GM08714 (cell line): ENCODE measurements at regions not wholly inside any gene's neighbourhood (a gene's known extent, or its start where the extent isn't known, plus 50 kb on each side); places are given as distances from the start of the nearest gene placed in this dataset.
"Not testable (repeated sequence)": the region's sequence is repeated elsewhere in the genome, so short reads cannot be mapped to it uniquely, and the experiment has no call there.

ENCODE experiments used
- H3K4me3 ChIP-seq: fragments of 200-500 bp; sonication (Bioruptor generic); 2 replicates; pipeline ENCODE4 v1.5.1; 2014; ENCODE audit warnings: mild to moderate bottlenecking, low read length, inconsistent platforms
- ZNF274 ChIP-seq: IDR thresholded peaks from 2 replicates; pipeline ENCODE4 v1.6.1; 2012; ENCODE audit warnings: mild to moderate bottlenecking, low read depth, low read length

DNA sequence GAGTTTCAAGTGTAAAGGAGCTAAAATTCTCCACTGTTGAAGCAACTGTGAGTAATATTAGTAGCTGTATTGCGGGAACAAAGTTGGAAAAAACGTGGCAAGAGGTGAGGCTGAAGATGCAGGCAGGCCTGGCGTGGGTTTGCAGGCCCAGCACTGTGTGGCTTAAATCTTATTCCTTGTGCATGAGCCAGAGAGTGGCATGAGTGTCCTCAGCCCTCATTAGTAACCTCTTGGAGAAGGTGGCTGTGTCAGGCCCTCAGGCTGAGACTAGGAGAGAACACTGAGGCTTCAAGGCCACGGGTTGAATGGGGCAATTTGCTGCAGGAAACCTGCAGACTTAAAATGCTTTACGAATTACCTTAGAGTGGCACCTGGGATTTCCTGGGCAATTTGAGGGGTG is 372.7 kb upstream of the CITED2 start:
- no peak for TF ChIP-seq ZNF274

GRCh38 chr6:139744891-139745290 is 370.4 kb upstream of the CITED2 start:
- no peak overlapping the region for H3K4me3 ChIP-seq
- TF ChIP-seq ZNF274 = no peak

More for the DNA sequence above, 372.7 kb upstream of the CITED2 start:
- no peak overlapping the region for H3K4me3 ChIP-seq

GRCh38 chr6:139743664-139744437 is 369.4 kb upstream of the CITED2 start:
- no peak overlapping the region for H3K4me3 ChIP-seq
- no peak for TF ChIP-seq ZNF274

DNA sequence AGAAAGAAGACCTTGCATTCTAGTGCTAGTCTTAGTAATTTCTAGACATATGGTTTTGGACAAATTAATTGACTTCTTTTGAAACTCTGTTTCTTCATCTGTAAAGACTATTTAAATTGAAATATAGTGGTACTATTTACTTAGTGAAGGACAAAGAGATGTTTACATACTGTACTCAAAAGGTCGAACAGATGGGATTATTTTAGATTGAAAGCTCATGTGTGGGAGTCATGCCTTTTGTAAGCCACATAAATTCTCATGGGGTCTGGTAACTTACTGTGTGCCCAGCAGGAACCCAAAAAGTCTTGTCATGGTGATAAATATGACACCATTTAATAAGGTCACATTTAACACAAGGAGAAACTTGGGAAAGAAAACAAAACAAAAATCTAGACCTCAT is 368.2 kb upstream of the CITED2 start:
- TF ChIP-seq ZNF274 = no peak
- no peak overlapping the region for H3K4me3 ChIP-seq

GRCh38 chr6:139738801-139739455 is 364.5 kb upstream of the CITED2 start:
- H3K4me3 ChIP-seq = no peak overlapping the region
- TF ChIP-seq ZNF274 = no peak

DNA sequence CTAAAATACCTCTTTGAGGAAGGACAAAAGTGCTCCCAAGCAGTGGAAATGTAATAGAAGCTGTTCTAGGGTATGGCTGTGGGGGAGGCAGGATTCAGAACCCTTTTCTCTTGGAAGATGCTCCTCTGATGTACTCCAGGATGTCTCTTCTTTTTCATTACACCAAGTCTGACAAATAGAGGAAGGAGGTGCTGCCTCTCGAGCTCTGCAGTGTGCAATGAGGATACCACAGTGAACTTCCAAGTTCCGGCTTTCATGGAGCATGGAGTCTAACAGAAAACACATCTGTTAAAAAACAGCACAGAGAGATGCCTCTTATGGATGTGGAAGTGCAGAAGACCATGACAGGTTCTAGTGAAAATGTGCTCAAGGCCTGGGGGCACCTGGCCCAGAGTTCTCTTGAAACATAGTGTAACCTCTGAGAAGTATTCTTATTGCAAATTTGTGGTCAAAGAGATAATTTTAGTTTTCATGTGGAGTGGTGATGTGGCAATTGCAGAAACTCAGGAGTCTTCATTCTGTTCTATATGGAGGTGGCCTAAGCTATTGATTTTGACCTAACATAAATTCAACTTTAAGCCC is 362.0 kb upstream of the CITED2 start:
- no peak overlapping the region for H3K4me3 ChIP-seq
- TF ChIP-seq ZNF274 = no peak

DNA sequence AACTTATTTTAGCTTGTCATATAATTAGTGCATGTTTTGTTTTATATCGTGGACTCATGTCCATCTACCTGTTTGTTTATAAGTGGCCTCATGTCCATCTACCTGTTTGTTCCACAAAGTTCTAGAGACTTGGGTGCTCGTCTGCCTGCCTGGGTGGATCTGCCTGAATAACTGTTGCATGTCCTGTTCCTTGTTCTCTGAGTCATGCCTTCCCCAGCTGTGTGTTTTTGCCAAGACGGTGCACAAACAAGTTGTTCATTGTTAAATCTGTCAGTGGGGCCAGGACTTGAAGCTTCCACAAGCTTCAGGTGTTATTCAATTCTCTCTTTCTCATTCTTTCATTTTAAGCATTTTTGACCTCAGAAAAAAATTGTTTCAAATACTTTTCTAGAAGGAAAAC is 358.0 kb upstream of the CITED2 start:
- TF ChIP-seq ZNF274 = no peak

DNA sequence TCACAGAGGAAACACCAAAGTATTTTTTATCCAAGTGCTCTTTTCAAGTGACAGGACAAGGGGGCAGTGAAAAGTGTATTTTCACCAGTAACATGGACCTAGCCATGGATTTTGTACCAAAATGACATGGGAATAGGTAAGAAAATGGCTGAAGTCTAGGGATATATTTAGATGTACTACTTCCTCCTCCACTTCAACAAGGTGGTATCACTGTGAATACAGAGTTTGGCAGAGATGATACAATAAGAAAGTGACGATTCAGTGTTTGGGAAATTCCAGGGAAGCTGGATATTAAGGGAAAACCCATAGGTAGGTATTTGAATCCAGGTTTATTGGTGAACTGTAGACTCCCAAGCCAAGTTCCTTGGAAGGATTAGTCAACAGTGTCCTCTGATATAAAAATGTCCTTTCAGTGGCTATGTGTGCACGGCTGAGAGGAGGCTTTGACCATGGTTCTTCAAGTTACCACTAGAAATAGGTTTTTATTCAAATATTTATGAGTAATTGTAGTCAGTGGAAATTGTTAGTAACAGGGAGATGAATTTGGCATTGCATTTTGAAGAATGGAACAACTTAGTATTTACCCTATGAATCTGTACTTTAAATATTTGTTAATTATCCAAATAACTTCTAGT is 356.0 kb upstream of the CITED2 start:
- TF ChIP-seq ZNF274 = no peak
- no peak overlapping the region for H3K4me3 ChIP-seq

More for the DNA sequence above, 358.0 kb upstream of the CITED2 start:
- no peak overlapping the region for H3K4me3 ChIP-seq

GRCh38 chr6:139728876-139729427 is 354.5 kb upstream of the CITED2 start:
- TF ChIP-seq ZNF274 = no peak
- H3K4me3 ChIP-seq = no peak overlapping the region

- H3K4me3 ChIP-seq = not testable (repeated sequence)
Observed at GRCh38 chr6:139726272-139726671, 351.8 kb upstream of the CITED2 start.

GRCh38 chr6:139722530-139722929 is 348.1 kb upstream of the CITED2 start:
- TF ChIP-seq ZNF274 = no peak
- H3K4me3 ChIP-seq = no peak overlapping the region

GRCh38 chr6:139721954-139722353 is 347.5 kb upstream of the CITED2 start:
- H3K4me3 ChIP-seq = no peak overlapping the region
- TF ChIP-seq ZNF274 = no peak

GRCh38 chr6:139713900-139714506 is 339.6 kb upstream of the CITED2 start:
- no peak for TF ChIP-seq ZNF274
- no peak overlapping the region for H3K4me3 ChIP-seq

GRCh38 chr6:139713424-139713823 is 339.0 kb upstream of the CITED2 start:
- no peak overlapping the region for H3K4me3 ChIP-seq
- no peak for TF ChIP-seq ZNF274
